ENCODE measurements at regions not wholly inside any gene's neighbourhood (a gene's known extent, or its start where the extent isn't known, plus 50 kb on each side); places are given as distances from the start of the nearest gene placed in this dataset.

DNA sequence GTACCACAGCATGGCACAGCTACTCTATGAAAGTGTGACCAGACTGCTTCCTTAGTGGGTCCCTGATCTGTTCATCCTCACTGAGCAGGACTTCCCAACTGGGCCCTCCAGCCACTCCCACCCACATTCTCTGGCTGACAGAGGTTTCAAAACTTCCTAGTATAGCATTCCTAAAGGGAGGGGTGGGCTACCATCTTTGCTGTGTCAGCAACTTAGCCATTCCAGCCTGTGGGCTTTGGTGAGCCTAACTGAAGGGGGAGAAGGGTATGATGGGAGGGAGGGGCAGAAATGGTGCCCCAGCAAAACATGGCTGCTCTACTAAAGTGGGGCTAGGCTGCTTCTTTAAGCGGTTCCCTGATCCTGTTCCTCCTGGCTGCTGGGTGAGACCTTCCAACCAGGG lies 265.2 kb upstream of the ADGRL4 start:
- Histone ChIP-seq H2AFZ (ENCODE audit: low read length) (no peak overlapping the region), H3K27ac (ENCODE audit: extremely low read length, insufficient read depth, low read length) (no peak overlapping the region), H3K4me2 (ENCODE audit: low read depth, low read length) (no peak overlapping the region), H3K36me3 (replicated peaks in 1 of 2; ENCODE audit: control insufficient read depth in 1 of 2, insufficient read depth in 2 of 2, low read length in 2 of 2) (no peaks in the 10 kb centered on the region), H3K4me1 (ENCODE audit: insufficient read depth, low read length) (no peaks in the 10 kb centered on the region), H3K27me3 (ENCODE audit: control insufficient read depth in 1 of 2, insufficient read depth in 2 of 2, low read length in 2 of 2) (no peaks in the 10 kb centered on the region), H4K20me1 (ENCODE audit: insufficient read depth, low read length) (no peaks in the 10 kb centered on the region), H3K9ac (ENCODE audit: insufficient read depth, low read depth, low read length) (no peak overlapping the region), H3K9me3 (ENCODE audit: low read length) (peaks cover 70% of the 10 kb centered on the region), H3K79me2 (ENCODE audit: insufficient read depth, low read length) (no peaks in the 10 kb centered on the region), H3K4me3 (replicated peaks in 1 of 3; ENCODE audit: insufficient read depth in 1 of 3, low read depth in 2 of 3, low read length in 3 of 3) (no peak overlapping the region)
- no TSS peak for BruUV-seq (replicated peaks)
- no peak for ATAC-seq
- in situ Hi-C loops (cut with HindIII; ENCODE audit: extremely low pct_ligation_motif_present, low pct_unique_long_range_greater_than_20kb), result no loop called here
- no peak for FAIRE-seq
- ChIA-PET CTCF (ENCODE audit: low intra/inter-chr PET ratio, low total read pairs) (no interaction called here), POLR2A (no interaction called here)
- intact Hi-C loops (cut with micrococcal nuclease; ENCODE audit: unreplicated experiment), result no loop called here
- no CpG with 5 or more reads among the region's 1 CpG for WGBS (ENCODE audit: low lambda C conversion rate)
- no peak for DNase-seq (ENCODE audit: low spot score)
- TF ChIP-seq MAZ (IDR thresholded peaks at IDR 0.05; ENCODE audit: borderline replicate concordance, low read depth, low read length) (no peak), MAZ (CRISPR knock-in tag; IDR thresholded peaks at IDR 0.05; ENCODE audit: low read depth) (no peak), MAFK (conservative IDR thresholded peaks at IDR 0.05 in 1 of 2, IDR thresholded peaks at IDR 0.05 in 1 of 2; ENCODE audit: low read length in 2 of 2) (peak; percentile 77 to 90), TBX2 (CRISPR knock-in tag; IDR thresholded peaks at IDR 0.05; ENCODE audit: borderline replicate concordance) (no peak), MAFF (IDR thresholded peaks at IDR 0.05; ENCODE audit: low read depth, low read length) (peak; percentile 85)

DNA sequence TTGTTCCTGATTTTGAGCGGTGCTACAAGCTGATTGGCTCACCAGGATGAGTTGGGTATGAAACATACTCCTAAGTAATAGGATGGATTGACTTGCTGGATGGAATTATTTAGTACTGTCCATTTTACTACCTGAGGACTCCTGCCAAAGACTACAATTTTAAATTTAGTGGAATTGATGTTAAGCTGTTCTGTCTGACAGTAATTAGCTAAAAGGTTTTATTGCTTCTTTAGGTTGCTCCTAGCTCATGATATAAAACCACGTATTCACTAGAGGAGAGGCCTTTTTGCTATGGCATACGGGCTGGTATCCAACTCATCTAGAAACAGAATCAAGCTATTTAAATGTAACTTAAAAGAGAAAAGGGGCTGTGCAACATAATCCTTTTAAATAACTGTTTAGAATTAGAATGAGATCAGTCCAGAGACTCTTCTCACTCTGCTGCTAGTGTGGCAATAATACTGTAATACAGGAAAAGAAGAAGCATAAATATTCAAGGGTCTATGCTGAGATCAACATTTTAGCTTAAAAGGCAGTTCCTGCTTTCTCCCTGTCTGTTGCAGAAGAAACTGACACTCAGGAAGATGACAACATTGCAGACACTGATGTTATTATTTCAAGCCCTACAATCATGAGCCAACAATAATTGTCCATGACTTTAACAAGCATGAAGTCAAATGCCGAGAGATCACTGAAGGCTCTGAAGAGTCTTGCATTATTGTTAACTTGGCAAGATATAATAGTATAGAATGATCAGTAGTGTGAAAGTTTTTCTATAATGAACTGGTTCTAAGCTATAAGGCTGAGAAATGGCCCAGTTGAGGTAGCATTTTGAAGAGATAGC lies 258.7 kb upstream of the ADGRL4 start:
- Histone ChIP-seq H3K4me3 (replicated peaks in 1 of 3; ENCODE audit: insufficient read depth in 1 of 3, low read depth in 2 of 3, low read length in 3 of 3) (no peak overlapping the region), H4K20me1 (ENCODE audit: insufficient read depth, low read length) (no peaks in the 10 kb centered on the region), H3K27me3 (ENCODE audit: control insufficient read depth in 1 of 2, insufficient read depth in 2 of 2, low read length in 2 of 2) (no peaks in the 10 kb centered on the region), H3K79me2 (ENCODE audit: insufficient read depth, low read length) (no peaks in the 10 kb centered on the region), H3K27ac (ENCODE audit: extremely low read length, insufficient read depth, low read length) (no peak overlapping the region), H3K9ac (ENCODE audit: insufficient read depth, low read depth, low read length) (no peak overlapping the region), H3K4me2 (ENCODE audit: low read depth, low read length) (no peak overlapping the region), H3K36me3 (replicated peaks in 1 of 2; ENCODE audit: control insufficient read depth in 1 of 2, insufficient read depth in 2 of 2, low read length in 2 of 2) (no peaks in the 10 kb centered on the region), H3K9me3 (ENCODE audit: low read length) (peaks cover 53% of the 10 kb centered on the region), H2AFZ (ENCODE audit: low read length) (no peak overlapping the region), H3K4me1 (ENCODE audit: insufficient read depth, low read length) (no peaks in the 10 kb centered on the region)
- WGBS (ENCODE audit: low lambda C conversion rate), result 39% methylated on average over 4 of the region's 4 CpGs
- ATAC-seq (no peak), FAIRE-seq (no peak), DNase-seq (ENCODE audit: low spot score) (no peak)
- no TSS peak for BruUV-seq (replicated peaks)
- in situ Hi-C loops (cut with HindIII; ENCODE audit: extremely low pct_ligation_motif_present, low pct_unique_long_range_greater_than_20kb), result no loop called here
- CTCF ChIA-PET (ENCODE audit: low intra/inter-chr PET ratio, low total read pairs), result no interaction called here
- POLR2A ChIA-PET, result no interaction called here
- intact Hi-C loops (cut with micrococcal nuclease; ENCODE audit: unreplicated experiment), result no loop called here
- TF ChIP-seq ZNF333 (CRISPR knock-in tag; IDR thresholded peaks at IDR 0.05; ENCODE audit: borderline replicate concordance) (no peak), YEATS4 (CRISPR knock-in tag; IDR thresholded peaks at IDR 0.05; ENCODE audit: borderline replicate concordance) (no peak), YEATS2 (CRISPR knock-in tag; IDR thresholded peaks at IDR 0.05; ENCODE audit: borderline replicate concordance) (no peak), ZNF766 (CRISPR knock-in tag; IDR thresholded peaks at IDR 0.05; ENCODE audit: borderline replicate concordance) (no peak), ARNT (IDR thresholded peaks at IDR 0.05) (no peak), ZNF510 (CRISPR knock-in tag; IDR thresholded peaks at IDR 0.05; ENCODE audit: low read depth) (no peak), HCFC1 (IDR thresholded peaks at IDR 0.05; ENCODE audit: low read depth, low read length) (no peak), MEIS2 (CRISPR knock-in tag; IDR thresholded peaks at IDR 0.05) (no peak), NR2F2 (IDR thresholded peaks at IDR 0.05; ENCODE audit: borderline replicate concordance, low read depth) (no peak), MIXL1 (CRISPR knock-in tag; IDR thresholded peaks at IDR 0.05) (no peak), DR1 (CRISPR knock-in tag; IDR thresholded peaks at IDR 0.05) (no peak), ZKSCAN5 (CRISPR knock-in tag; IDR thresholded peaks at IDR 0.05) (no peak)
- TF ChIP-seq, protein P1, sequence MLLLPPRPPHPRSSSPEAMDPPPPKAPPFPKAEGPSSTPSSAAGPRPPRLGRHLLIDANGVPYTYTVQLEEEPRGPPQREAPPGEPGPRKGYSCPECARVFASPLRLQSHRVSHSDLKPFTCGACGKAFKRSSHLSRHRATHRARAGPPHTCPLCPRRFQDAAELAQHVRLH (CRISPR knock-in tag; IDR thresholded peaks at IDR 0.05; ENCODE audit: borderline replicate concordance, low read depth), result no peak
- TF ChIP-seq, protein P2, sequence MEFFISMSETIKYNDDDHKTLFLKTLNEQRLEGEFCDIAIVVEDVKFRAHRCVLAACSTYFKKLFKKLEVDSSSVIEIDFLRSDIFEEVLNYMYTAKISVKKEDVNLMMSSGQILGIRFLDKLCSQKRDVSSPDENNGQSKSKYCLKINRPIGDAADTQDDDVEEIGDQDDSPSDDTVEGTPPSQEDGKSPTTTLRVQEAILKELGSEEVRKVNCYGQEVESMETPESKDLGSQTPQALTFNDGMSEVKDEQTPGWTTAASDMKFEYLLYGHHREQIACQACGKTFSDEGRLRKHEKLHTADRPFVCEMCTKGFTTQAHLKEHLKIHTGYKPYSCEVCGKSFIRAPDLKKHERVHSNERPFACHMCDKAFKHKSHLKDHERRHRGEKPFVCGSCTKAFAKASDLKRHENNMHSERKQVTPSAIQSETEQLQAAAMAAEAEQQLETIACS (CRISPR knock-in tag; IDR thresholded peaks at IDR 0.05), result no peak

Measured in HepG2 (cell line).